Progenitor cell of endocrine pancreas (in vitro differentiated cells): ENCODE measurements at regions not wholly inside any gene's neighbourhood (a gene's known extent, or its start where the extent isn't known, plus 50 kb on each side); places are given as distances from the start of the nearest gene placed in this dataset.

Experiments used
- DNase-seq: peaks from one replicate; pipeline ENCODE4 v3.0.0; 2021; ENCODE audit warnings: low spot score; ENCODE audit not compliant: unreplicated experiment
- H3K27ac Mint-ChIP-seq: 2 replicates; pipeline ENCODE4 v1.8.0; 2021; ENCODE audit warnings: mild to moderate bottlenecking, moderate library complexity, mixed read lengths
- H3K27me3 Mint-ChIP-seq: 2 replicates; pipeline ENCODE4 v1.8.0; 2021; ENCODE audit warnings: mixed read lengths
- H3K36me3 Mint-ChIP-seq: 2 replicates; pipeline ENCODE4 v1.8.0; 2022; ENCODE audit warnings: mixed read lengths; ENCODE audit not compliant: insufficient read depth
- H3K4me1 Mint-ChIP-seq: 2 replicates; pipeline ENCODE4 v1.8.0; 2021; ENCODE audit warnings: low read depth, mixed read lengths
- H3K4me3 Mint-ChIP-seq: 2 replicates; pipeline ENCODE4 v1.8.0; 2021; ENCODE audit warnings: low read depth, mild to moderate bottlenecking, moderate library complexity, mixed read lengths
- H3K9me3 Mint-ChIP-seq: 2 replicates; pipeline ENCODE4 v1.8.0; 2021; ENCODE audit warnings: low read depth, mixed read lengths
- CTCF ChIP-seq: fragments of 200-600 bp; sonication (generic); IDR thresholded peaks from one replicate; pipeline ENCODE4 v1.5.0; 2021; ENCODE audit warnings: antibody characterized with exemption, mild to moderate bottlenecking; ENCODE audit not compliant: unreplicated experiment

- Mint-ChIP-seq H3K9me3 (no peaks in the 10 kb centered on the region), H3K27me3 (no peaks in the 10 kb centered on the region), H3K4me1 (no peaks in the 10 kb centered on the region), H3K36me3 (no peaks in the 10 kb centered on the region), H3K27ac (no peak overlapping the region), H3K4me3 (no peak overlapping the region)
- no peak for DNase-seq
- TF ChIP-seq CTCF, result no peak
These were observed 219.0 kb upstream of the MEOX2 start for GRCh38 chr7:15905251-15906040.

- H3K4me1 Mint-ChIP-seq, result no peaks in the 10 kb centered on the region
- no peak for TF ChIP-seq CTCF
- no peak overlapping the region for H3K27ac Mint-ChIP-seq
- H3K36me3 Mint-ChIP-seq, result no peaks in the 10 kb centered on the region
- H3K4me3 Mint-ChIP-seq, result no peak overlapping the region
- no peak for DNase-seq
- H3K9me3 Mint-ChIP-seq, result no peaks in the 10 kb centered on the region
- H3K27me3 Mint-ChIP-seq, result no peaks in the 10 kb centered on the region
These were observed 204.8 kb upstream of the MEOX2 start for GRCh38 chr7:15891151-15891881.

- Mint-ChIP-seq H3K27me3 (no peaks in the 10 kb centered on the region), H3K4me3 (no peak overlapping the region), H3K4me1 (no peaks in the 10 kb centered on the region), H3K9me3 (no peaks in the 10 kb centered on the region), H3K27ac (no peak overlapping the region), H3K36me3 (no peaks in the 10 kb centered on the region)
- DNase-seq, result no peak
- no peak for TF ChIP-seq CTCF
These were observed 203.0 kb upstream of the MEOX2 start for GRCh38 chr7:15889507-15889906.

GRCh38 chr7:15888090-15888489, 201.6 kb upstream of the MEOX2 start:
- H3K27me3 Mint-ChIP-seq, result no peaks in the 10 kb centered on the region
- H3K9me3 Mint-ChIP-seq, result no peaks in the 10 kb centered on the region
- H3K36me3 Mint-ChIP-seq, result no peaks in the 10 kb centered on the region

More at GRCh38 chr7:15888090-15888489, 201.6 kb upstream of the MEOX2 start:
- no peak for DNase-seq
- H3K4me1 Mint-ChIP-seq, result no peaks in the 10 kb centered on the region
- TF ChIP-seq CTCF, result no peak
- no peak overlapping the region for H3K4me3 Mint-ChIP-seq
- no peak overlapping the region for H3K27ac Mint-ChIP-seq
